ENCODE measurements at regions not wholly inside any gene's neighbourhood (a gene's known extent, or its start where the extent isn't known, plus 50 kb on each side); places are given as distances from the start of the nearest gene placed in this dataset.

GRCh38 chr10:45198486-45199204 lies 116.8 kb downstream of the OR13A1 start (continued):
- TF ChIP-seq CTCF (conservative IDR thresholded peaks at IDR 0.05; ENCODE audit: low read depth in 2 of 2) (no peak), REST (IDR thresholded peaks at IDR 0.05; ENCODE audit: unreplicated experiment) (no peak), POLR2AphosphoS5 (IDR thresholded peaks at IDR 0.05; ENCODE audit: low read depth) (no peak), EZH2 (IDR thresholded peaks at IDR 0.05; ENCODE audit: low read depth, unreplicated experiment) (no peak), NANOG (IDR thresholded peaks at IDR 0.05; ENCODE audit: borderline replicate concordance) (no peak), ZNF114 (CRISPR knock-in tag; IDR thresholded peaks at IDR 0.05) (no peak)

GRCh38 chr10:45199205-45199740 lies 116.1 kb downstream of the OR13A1 start:
- Histone ChIP-seq H3K9me2 (ENCODE audit: insufficient read depth) (no peaks in the 10 kb centered on the region), H3K79me2 (replicated peaks; ENCODE audit: insufficient read depth) (no peaks in the 10 kb centered on the region), H3K4me2 (no peak overlapping the region), H2AFZ (peak overlapping the region; percentile 59; the same call in 1 of the 2 replicates), H3K27ac (ENCODE audit: low read depth) (no peak overlapping the region), H3F3A (replicated peaks; ENCODE audit: low read depth) (no peaks in the 10 kb centered on the region), H3K27me3 (ENCODE audit: insufficient read depth) (no peaks in the 10 kb centered on the region), H4K20me1 (replicated peaks; ENCODE audit: insufficient read depth) (no peaks in the 10 kb centered on the region), H3K4me1 (ENCODE audit: insufficient read depth) (no peaks in the 10 kb centered on the region), H3K36me3 (ENCODE audit: insufficient read depth) (no peaks in the 10 kb centered on the region), H3K4me3 (no peak overlapping the region)
- peak; percentile 74 for ATAC-seq
- no peaks in the 10 kb centered on the region for H3K27me3 Mint-ChIP-seq (ENCODE audit: insufficient read depth, low read depth, poor library complexity)
- H3K36me3 Mint-ChIP-seq (ENCODE audit: low read depth) = no peaks in the 10 kb centered on the region
- no peak for DNase-seq (ENCODE audit: low spot score)
- no peak overlapping the region for H3K27ac Mint-ChIP-seq
- H3K4me1 Mint-ChIP-seq = no peaks in the 10 kb centered on the region; the same call in 2 of the 3 replicates
- no peaks in the 10 kb centered on the region for H3K9me3 Mint-ChIP-seq
- no peak overlapping the region for H3K4me3 Mint-ChIP-seq
- TF ChIP-seq ZNF114 (CRISPR knock-in tag; IDR thresholded peaks at IDR 0.05) (no peak), CTCF (conservative IDR thresholded peaks at IDR 0.05; ENCODE audit: low read depth in 2 of 2) (no peak), REST (IDR thresholded peaks at IDR 0.05; ENCODE audit: unreplicated experiment) (no peak), POLR2AphosphoS5 (IDR thresholded peaks at IDR 0.05; ENCODE audit: low read depth) (no peak), NANOG (IDR thresholded peaks at IDR 0.05; ENCODE audit: borderline replicate concordance) (no peak), STAT1 (IDR thresholded peaks at IDR 0.05; ENCODE audit: unreplicated experiment) (no peak), CREB1 (CRISPR knock-in tag; IDR thresholded peaks at IDR 0.05; ENCODE audit: low read depth) (no peak), ZNF331 (CRISPR knock-in tag; IDR thresholded peaks at IDR 0.05; ENCODE audit: low read depth) (no peak), EZH2 (IDR thresholded peaks at IDR 0.05; ENCODE audit: low read depth, unreplicated experiment) (no peak), EZH2phosphoT487 (IDR thresholded peaks at IDR 0.05; ENCODE audit: unreplicated experiment) (no peak)
